Right renal pelvis (tissue), 4 donors: ENCODE measurements at regions not wholly inside any gene's neighbourhood (a gene's known extent, or its start where the extent isn't known, plus 50 kb on each side); places are given as distances from the start of the nearest gene placed in this dataset.
"Not testable (repeated sequence)": the region's sequence is repeated elsewhere in the genome, so short reads cannot be mapped to it uniquely, and the experiment has no call there.

Experiments
- DNase-seq, 4 donors: peaks; one replicate each; pipeline ENCODE4 v3.0.0-alpha.2; 2013; ENCODE audit warnings: low read depth in 4 of 4, low spot score in 3 of 4, missing footprints in 1 of 4

DNA sequence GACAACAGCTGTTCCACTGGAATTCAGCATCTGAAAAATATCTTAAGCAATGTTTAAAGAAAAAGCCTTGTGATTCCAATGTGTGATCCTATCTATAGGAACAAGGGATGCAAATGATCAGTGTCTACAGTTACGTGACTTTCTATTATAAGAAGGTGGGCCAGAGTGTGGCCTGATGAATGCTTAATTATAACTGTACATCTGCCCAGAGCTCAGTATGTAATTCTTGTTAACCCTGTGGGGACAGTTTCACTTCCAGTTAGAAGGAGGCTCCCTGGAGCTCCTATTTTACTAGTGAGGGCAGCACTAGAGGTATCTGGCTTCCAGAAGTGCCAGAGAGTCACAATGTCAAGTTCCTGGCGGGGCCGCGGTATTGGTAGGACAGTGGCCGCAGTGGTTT is 288.5 kb downstream of the USP46 start:
- no peak for DNase-seq

DNA sequence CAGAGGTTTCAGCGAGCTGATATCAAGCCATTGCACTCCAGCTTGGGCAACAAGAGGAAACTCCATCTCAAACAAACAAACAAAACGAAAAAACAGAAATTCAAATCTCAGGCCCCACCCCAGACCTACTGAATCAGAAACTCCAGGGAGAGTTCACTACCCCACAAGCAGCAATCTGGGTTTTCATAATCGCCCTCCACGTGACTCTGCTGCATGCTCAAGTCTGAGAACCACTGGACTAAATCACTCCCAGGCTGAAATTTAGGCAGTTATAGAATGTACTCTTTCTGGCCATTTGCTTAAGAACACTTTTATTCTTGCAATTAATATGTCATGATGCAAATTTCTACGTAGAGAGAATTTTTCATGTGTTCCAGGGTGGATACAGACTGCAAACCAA is 287.3 kb downstream of the USP46 start:
- DNase-seq = no peak

DNA sequence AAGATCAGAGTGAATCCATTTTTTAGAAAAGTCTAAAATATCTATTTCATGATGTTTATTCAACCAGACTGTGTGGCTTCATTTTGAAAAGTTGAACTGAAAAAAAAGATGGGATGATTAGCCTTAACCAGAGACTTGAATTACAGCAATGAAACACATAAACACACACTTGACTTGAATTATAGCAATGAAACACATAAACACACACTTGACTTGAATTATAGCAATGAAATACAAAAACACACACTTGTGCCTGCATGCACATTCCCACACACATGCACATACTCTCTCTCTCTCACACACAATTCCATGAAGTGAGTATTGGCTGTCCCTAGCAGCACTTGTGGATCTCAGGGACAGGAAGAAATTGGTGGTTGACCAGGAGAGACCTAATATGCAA is 286.8 kb downstream of the USP46 start:
- DNase-seq = no peak

DNA sequence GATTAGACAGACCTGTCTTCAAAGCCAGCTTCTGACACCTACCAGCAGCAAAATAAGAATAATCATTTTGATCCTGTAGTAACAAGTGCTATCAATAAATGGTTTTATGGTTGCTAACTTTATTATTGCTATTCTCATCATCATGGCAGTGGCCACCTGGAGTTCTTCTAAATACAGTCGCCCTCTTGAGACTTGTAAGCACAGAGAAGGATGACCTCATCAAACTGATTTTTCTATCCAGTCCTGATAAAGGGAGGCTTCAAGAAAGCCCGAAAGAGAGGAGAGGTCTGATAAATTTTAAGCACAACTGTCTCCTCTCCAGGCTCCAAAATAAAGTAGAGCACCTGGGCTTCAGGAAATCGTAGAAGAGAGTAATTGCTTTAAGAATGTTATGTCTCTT is 286.4 kb downstream of the USP46 start:
- no peak for DNase-seq

DNA sequence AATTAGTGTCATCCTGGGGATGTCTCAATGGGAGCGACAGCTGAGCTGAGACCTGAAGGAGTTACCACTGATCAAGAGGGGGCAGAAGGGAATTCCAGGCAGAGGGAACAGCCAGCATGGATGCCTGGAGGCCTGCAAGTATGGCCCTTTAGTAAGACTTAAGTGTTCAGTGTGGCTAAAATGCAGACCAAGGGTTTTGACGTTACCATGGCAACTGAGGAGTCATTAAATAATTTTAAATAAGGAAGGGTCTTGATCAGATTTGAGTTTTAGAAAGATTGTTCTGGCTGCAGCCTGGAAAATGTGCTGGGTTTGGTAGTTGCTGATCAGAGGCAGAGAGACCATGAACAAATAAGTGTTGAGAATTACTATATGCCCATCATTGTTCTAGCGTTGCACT is 285.5 kb downstream of the USP46 start:
- DNase-seq = no peak

DNA sequence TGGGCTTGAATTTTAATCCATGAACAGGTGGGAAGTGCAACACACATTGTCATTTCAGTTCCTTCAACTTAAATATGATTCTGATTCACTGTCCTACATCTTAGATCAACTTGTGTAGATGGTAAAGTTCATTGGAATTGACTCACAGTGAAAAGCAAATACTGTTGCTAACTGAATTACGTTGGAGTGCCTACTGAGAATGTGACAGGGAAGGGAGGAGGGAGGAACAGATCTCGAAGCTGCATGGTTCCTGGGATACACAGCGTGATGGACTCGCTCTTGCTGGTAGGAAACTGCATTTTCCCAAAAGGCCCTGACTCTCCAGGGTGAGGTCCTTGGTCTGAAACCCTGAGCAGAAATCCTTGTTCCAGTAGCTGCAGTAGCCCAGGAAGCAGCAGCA is 284.2 kb downstream of the USP46 start:
- DNase-seq = no peak

DNA sequence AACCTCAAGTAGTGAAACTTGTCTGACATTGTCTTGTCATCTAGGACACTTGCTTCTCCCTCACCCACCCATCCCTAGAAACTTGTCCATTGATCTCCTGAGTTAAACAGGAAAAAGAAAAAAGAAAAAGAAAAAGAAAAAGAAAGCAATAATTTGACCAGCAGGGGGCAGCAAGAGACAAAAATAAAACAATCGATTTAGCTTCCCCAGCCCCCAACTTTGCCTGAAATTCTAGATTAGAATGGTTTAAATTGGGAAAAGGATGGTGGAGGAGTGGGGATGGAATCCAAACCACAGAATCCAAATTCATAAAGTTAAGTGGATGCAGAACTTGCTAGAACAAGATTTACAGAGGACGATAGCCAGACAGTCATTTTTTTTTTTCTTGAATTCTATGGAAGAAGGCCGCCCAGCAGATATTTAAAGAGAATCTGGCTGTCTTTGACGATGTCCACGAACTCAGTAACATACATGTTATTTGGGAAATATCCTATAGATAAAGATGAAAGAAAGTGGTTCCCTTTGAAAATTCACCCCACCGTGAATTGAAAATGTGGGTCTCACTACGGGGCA is 282.9 kb downstream of the USP46 start:
- peak in 3 of 4 donors; percentile 51 to 56 (median 53) for DNase-seq

DNA sequence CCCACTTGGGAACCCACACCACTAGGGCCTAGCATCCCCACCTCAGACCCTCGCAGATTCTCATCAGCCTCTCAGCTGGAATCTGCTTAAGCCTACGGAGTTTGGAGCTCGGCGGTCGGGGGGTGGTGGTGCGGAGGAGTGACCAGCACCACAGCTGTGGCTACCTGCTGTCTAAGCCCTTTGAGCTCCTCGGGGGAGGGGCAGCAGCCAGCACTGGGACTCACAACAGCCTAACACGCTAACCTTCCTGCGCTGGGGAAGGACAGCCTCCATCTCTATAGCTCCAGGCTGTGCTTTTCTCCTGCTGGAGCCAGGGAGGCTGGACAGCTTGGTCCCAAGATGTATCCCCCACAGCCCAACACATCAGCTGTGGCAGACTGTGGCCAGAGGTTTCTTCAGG is 281.5 kb downstream of the USP46 start:
- no peak for DNase-seq

DNA sequence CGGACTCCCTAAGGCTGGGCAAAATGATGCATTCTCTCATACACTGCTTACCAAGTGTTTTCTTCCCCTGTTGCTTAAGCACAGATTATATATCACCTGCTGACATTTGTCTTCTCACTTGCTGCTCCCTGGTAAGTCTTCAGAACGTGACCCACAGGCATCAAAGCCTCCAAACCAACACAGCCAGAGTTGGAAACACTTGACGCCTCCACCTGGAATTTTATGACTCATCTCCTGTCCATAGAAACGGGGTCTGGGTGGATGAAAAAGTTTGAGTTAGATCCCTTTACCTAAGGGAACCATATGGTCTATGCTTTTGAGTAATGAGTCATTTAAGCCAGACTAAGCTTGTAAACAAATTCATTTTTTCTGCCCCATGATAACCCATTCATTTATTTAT is 251.6 kb downstream of the USP46 start:
- DNase-seq = no peak

DNA sequence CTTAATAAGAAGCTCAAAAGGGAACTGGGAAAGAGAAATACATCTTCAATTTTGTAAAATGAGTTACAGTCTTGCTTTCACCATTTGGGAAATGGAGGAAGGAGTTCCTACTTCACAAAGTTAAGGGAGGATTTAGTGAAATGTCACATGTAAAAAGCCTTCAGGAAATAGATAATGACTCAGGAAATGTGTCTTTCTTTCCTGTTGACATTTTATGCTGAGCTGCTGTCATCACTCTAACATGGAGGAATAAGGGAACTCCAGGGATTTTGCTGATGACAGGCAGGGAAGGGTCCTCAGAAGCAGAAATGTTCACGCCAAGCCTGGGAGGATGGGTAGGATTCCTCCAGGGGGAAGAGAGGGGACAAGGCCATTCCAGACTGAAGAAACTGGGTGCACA is 251.1 kb downstream of the USP46 start:
- DNase-seq = no peak

DNA sequence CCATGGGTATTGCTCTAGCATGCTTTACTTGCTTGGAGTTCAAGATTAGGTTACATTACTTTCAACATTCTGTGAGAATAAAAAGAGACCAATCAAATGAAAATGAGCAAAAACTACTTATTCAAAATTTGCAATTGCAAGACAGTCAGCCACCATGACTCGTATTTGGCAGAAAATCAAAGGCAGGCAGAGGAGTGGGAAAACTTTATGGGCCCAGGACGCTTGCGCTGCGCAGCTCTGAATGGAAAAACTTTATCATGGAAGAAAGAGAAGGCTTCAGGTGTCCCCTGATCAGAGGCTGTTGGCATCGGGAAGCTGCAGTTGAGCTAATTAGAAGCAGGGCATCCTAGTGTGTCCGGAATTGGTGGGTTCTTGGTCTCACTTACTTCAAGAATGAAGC is 250.6 kb downstream of the USP46 start:
- no peak for DNase-seq

DNA sequence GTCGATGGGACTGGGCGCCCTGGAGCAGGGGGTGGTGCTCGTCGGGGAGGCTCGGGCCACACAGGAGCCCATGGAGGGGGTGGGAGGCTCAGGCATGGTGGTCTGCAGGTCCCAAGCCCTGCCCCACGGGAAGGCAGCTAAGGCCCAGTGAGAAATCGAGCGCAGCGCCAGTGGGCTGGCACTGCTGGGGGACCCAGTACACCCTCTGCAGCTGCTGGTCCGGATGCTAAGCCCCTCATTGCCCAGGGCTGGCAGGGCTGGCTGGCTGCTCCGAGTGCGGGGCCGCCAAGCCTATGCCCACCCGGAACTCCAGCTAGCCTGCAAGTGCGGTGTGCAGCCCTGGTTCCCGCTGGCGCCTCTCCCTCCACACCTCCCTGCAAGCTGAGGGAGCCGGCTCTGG is 249.3 kb downstream of the USP46 start:
- DNase-seq = not testable (repeated sequence)

DNA sequence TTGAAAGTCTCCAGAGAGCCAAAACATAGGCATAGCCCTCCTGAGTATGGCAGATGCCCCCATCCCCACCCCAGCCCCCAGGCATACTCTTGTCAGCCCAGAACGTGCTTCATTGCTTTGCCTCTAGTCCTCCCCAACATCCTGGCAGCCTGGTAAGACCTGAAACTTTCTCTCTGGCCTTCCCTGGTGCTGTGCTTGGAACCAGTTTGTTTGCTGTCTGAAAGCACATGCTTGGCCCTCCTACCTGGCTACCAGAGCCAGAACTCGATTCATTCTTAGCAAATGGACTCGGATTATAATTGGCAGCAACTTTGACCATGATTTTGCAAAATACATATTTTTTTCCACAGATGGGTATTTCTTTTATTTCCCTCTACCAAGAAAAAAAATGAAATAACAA is 248.1 kb downstream of the USP46 start:
- no peak for DNase-seq

DNA sequence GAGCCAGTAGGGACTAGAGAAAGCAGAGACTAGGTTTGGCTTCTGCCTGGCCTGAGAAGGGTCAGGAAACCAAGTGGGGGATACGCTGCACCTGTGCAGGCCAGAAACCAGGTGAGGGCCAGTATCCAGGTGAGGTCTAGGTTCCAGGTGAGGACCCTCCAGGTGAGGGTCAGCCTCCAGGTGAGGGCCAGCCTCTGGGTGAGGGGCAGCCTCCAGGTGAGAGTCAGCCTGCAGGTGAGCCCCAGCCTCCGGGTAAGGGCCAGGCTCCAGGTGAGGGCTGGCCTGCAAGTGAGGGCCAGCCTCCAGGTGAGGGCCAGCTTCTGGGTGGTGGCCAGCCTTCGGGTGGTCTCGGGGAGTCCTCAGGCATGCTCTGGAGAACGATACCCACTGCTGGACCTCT is 238.8 kb downstream of the USP46 start:
- no peak for DNase-seq

DNA sequence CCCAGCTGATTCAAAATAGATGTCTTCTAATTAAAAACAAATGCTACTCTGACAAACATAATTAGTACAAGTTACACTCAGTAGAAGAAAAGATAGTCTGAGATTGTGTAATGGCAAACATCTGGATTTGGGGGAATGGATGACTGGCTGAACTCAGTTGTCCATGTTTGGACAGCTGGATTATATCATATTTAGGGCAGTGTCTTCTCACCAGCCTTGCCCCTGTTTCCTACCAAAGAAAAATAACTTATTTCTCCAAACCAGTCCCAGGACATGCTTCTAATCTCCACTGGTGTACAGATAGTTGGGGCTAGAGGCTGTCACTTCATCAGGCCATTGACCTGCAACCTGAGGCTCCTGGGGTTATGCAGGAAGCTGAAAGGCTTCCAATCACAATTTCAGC is 237.3 kb downstream of the USP46 start:
- no peak for DNase-seq

DNA sequence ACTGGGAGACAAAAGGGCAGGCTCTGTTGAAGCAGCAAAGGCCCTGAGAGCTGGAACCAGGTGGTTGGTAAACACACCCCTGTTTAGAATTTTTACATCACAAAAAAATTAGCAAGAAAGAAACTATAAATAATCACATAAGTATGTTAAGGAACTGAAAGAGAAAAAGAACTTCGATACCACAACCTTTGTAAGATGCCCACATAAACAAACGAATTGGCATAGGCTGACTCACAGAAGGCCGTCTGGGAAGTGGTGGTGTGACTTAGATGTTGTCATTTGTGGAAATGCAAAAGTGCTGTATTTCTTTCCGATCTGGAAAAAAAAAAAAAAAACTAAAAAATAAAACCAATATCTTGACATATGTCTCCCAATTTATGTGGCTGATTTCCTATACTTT is 235.1 kb downstream of the USP46 start:
- no peak for DNase-seq

DNA sequence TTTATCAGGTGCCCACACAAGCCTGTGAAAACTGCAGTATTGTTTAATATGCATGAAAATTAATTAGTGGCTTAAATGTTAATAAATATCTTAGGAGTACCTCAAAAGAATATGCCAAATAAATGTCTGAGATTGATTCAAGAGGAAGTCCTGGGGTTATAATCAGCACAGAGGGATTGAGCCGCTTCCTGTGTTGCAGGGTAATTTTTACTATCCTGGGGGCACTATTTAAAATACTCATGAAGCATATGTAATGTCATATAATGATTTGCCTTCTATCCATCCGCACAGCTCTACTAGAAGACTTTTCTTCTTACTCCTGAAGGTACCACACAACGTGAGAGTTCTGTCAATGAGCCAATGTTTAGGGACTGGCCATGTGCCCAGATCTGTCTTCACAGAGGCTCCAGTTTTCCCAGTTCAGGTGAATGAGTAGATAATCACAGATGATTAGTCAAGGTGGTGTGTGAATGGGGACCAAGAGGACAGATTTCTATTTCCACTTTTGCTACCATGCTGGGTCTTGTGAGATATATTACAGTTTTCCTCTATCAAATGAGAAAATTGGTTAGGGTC is 233.3 kb downstream of the USP46 start:
- DNase-seq = no peak

DNA sequence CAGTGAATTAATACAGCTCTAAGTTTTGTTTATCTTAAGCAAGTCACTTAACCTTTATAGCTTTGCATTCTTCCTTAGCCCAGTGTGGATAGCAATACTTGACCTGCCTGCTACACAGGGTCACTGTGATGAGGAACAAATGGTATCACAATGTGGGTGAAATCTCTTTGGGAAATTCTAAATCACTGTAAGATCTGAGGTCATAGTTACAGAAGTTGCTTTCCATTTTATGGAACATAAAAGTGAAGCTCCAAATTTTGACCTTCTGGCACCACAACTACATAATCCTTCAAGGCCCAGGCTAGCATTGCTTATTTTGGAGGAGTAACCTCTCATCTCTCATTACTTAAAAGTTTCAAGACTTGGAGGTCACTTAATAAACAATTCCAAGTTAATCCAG is 227.7 kb downstream of the USP46 start:
- DNase-seq = peak in 2 of 4 donors; percentile 35 to 65

DNA sequence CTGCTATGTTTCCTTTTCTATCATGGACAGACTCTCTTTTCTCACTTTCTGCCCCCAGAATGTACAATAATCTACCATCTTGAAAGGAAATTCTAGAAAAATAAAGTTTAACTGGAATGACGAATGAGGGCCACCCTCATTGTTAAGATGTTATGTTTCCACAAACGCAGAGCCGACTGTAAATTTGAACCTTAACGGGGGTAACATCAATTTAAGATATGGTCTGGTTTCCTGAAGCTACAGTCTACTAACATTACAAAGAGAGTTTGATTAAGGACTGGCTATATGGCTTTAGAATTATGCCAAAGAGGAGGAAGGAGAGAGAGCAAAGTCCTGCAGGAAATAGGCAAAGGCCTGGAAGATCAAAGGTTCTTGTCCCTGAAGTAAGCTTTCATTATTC is 227.2 kb downstream of the USP46 start:
- peak in 1 of 4 donors; percentile 33 for DNase-seq

DNA sequence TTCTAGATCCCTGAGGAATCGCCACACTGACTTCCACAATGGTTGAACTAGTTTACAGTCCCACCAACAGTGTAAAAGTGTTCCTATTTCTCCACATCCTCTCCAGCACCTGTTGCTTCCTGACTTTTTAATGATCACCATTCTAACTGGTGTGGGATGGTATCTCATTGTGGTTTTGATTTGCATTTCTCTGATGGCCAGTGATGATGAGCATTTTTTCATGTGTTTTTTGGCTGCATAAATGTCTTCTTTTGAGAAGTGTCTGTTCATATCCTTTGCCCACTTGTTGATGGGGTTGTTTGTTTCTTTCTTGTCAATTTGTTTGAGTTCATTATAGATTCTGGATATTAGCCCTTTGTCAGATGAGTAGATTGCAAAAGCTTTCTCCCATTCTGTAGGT is 216.6 kb downstream of the USP46 start:
- DNase-seq = not testable (repeated sequence)

DNA sequence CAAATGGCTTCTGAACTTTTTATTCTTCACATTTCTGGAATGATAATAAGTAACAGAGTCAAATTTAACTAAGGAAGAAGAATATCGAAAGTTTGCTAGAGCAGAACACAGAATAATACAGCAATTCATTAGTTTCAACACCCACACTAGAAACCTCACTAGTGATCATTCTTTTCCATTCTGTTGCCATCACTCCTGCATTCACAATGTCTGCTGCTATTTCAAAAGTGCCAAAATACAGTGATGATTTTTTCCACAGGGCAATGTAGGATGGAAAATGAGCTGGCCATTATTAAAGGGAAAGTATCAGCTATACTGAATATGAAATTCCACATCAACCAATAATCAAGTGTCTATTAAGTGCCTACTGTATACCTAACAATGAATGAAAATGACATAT is 186.7 kb downstream of the USP46 start:
- DNase-seq = no peak

DNA sequence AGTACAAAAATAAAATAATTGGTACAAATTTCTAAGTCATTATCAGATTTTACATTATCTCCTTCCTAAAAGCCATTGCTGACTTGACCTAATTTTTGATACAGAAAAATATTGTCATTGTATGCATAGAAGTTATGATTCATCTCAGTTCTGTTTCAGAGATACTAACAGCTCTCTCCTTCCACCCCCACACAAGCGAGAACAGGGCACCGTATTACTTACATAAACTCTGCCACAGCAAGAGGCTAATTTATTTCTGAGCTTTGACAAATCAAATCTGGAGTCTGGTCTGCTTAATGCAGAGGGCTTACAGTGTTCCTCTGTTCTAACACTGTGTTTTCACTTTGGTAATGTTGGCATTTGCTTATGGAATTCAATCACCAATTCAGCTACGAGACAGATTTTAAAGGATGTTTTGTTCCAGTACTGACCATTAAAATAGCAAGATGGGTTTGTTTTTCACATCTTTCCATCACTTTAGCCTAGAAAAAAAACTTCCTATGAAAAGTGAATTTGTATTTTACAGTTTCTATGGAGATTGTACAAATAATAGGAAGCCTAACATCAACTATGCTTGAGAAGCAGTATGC is 181.8 kb downstream of the USP46 start:
- no peak for DNase-seq
